ENCODE measurements at regions not wholly inside any gene's neighbourhood (a gene's known extent, or its start where the extent isn't known, plus 50 kb on each side); places are given as distances from the start of the nearest gene placed in this dataset.

GRCh38 chr1:56442290-56442877 lies 137.0 kb downstream of the PLPP3 start:
- no peak for DNase-seq

- no peak for DNase-seq
Observed at GRCh38 chr1:56441601-56442000, 137.8 kb downstream of the PLPP3 start.

GRCh38 chr1:56439610-56440264 lies 139.6 kb downstream of the PLPP3 start:
- DNase-seq = no peak

GRCh38 chr1:56438901-56439551 lies 140.3 kb downstream of the PLPP3 start:
- no peak for DNase-seq

- DNase-seq = no peak
Observed at GRCh38 chr1:56437959-56438358, 141.4 kb downstream of the PLPP3 start.

GRCh38 chr1:56436912-56437417 lies 142.4 kb downstream of the PLPP3 start:
- DNase-seq = no peak

GRCh38 chr1:56436296-56436695 lies 143.1 kb downstream of the PLPP3 start:
- no peak for DNase-seq

GRCh38 chr1:56435434-56436262 lies 143.7 kb downstream of the PLPP3 start:
- no peak for DNase-seq

- DNase-seq = no peak
Observed at GRCh38 chr1:56434740-56435139, 144.6 kb downstream of the PLPP3 start.

- no peak for DNase-seq
Observed at GRCh38 chr1:56434025-56434424, 145.3 kb downstream of the PLPP3 start.

GRCh38 chr1:56433056-56433577 lies 146.2 kb downstream of the PLPP3 start:
- DNase-seq = no peak

GRCh38 chr1:56432166-56432971 lies 147.0 kb downstream of the PLPP3 start:
- no peak for DNase-seq

- no peak for DNase-seq
Observed at GRCh38 chr1:56430141-56430839, 149.1 kb downstream of the PLPP3 start.

- DNase-seq = no peak
Observed at GRCh38 chr1:56429288-56429687, 150.1 kb downstream of the PLPP3 start.

- no peak for DNase-seq
Observed at GRCh38 chr1:56426587-56427381, 152.6 kb downstream of the PLPP3 start.

GRCh38 chr1:56425494-56426037 lies 153.8 kb downstream of the PLPP3 start:
- no peak for DNase-seq

- no peak for DNase-seq
Observed at GRCh38 chr1:56424744-56425493, 154.4 kb downstream of the PLPP3 start.

- DNase-seq = no peak
Observed at GRCh38 chr1:56423716-56424115, 155.6 kb downstream of the PLPP3 start.

GRCh38 chr1:56418151-56418631 lies 161.2 kb downstream of the PLPP3 start:
- DNase-seq = no peak
